ENCODE measurements at regions not wholly inside any gene's neighbourhood (a gene's known extent, or its start where the extent isn't known, plus 50 kb on each side); places are given as distances from the start of the nearest gene placed in this dataset.

DNA sequence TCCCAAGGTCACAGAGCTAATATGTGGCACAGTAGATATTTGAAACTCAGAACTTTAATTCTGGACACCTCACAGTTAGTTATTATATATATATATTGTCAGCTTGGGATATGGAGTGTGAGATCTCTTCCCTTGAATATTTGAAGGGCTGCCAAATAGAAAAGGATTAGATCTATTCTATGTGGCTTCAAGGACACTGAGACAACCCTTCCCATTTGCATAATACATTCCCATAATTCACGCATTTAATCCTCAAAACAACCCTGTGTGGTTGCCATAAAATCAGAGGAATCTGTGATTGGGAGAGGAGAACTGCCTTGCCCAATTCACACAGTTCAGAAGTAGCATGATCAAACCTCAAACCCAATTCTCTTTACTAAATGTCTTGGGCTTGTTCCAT is 365.8 kb upstream of the DYNLRB2 start:
- no peak overlapping the region for H3K4me3 ChIP-seq
- no peaks in the 10 kb centered on the region for H3K4me1 ChIP-seq
- WGBS, 2 donors = 53 to 61% methylated on average over 1 of the region's 1 CpG
- TF ChIP-seq EP300 (IDR thresholded peaks at IDR 0.05) = no peak
- TF ChIP-seq, protein P1, sequence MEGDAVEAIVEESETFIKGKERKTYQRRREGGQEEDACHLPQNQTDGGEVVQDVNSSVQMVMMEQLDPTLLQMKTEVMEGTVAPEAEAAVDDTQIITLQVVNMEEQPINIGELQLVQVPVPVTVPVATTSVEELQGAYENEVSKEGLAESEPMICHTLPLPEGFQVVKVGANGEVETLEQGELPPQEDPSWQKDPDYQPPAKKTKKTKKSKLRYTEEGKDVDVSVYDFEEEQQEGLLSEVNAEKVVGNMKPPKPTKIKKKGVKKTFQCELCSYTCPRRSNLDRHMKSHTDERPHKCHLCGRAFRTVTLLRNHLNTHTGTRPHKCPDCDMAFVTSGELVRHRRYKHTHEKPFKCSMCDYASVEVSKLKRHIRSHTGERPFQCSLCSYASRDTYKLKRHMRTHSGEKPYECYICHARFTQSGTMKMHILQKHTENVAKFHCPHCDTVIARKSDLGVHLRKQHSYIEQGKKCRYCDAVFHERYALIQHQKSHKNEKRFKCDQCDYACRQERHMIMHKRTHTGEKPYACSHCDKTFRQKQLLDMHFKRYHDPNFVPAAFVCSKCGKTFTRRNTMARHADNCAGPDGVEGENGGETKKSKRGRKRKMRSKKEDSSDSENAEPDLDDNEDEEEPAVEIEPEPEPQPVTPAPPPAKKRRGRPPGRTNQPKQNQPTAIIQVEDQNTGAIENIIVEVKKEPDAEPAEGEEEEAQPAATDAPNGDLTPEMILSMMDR (IDR thresholded peaks at IDR 0.05) = no peak
- no peak for TF ChIP-seq POLR2A (IDR thresholded peaks at IDR 0.05)
- no peaks in the 10 kb centered on the region for H3K36me3 ChIP-seq
- H3K9me3 ChIP-seq = no peaks in the 10 kb centered on the region
- no peak for DNase-seq (ENCODE audit: low spot score in 2 of 2)
- H3K27me3 ChIP-seq = no peaks in the 10 kb centered on the region
- H3K27ac ChIP-seq = no peak overlapping the region

DNA sequence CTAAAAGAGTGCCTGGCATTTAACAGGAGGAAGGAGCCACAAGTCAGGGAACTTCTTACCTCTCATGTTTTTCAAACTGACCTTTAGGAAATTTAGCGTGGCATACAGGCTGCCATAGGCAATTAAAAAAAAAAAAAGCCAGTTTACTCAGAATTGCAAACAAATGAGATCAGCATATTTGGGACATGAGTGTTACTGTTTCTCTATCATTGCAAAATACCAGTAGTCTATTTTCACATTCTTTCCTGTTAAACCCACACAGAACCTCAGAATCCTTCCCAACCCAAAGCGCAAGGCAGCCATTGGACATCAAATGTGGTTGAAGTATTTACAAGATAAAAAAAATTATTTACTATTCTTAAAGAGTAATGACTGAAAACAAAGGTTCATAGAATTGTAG is 366.4 kb upstream of the DYNLRB2 start:
- Histone ChIP-seq H3K27me3 (no peaks in the 10 kb centered on the region), H3K4me3 (no peak overlapping the region), H3K9me3 (no peaks in the 10 kb centered on the region), H3K36me3 (no peaks in the 10 kb centered on the region), H3K27ac (no peak overlapping the region), H3K4me1 (no peaks in the 10 kb centered on the region)
- 41 to 43% methylated on average over 2 of the region's 2 CpGs for WGBS, 2 donors
- DNase-seq (ENCODE audit: low spot score in 2 of 2) = no peak
- TF ChIP-seq EP300 (IDR thresholded peaks at IDR 0.05) = no peak
- TF ChIP-seq, protein P1 (IDR thresholded peaks at IDR 0.05) = no peak
- TF ChIP-seq POLR2A (IDR thresholded peaks at IDR 0.05) = no peak

DNA sequence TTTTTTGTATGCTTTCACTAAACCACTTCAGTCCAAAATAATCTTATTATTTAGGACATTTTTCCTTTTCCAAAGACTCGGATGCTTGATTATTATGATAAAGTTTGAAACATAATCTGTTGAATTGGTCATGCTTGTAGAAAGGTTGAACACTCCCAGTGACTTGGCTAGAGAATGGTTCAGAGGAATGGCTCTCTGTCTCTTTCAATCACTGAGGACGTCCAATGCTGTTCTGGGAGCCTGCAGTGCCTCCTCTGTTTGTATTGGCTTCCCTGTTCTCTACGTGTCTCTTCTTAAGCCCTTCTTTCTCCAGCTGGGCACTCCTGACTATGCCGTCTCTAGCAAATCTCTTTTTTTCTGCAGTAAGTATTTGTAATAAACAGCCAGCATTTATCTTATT is 369.0 kb upstream of the DYNLRB2 start:
- no peaks in the 10 kb centered on the region for H3K9me3 ChIP-seq
- no peak for TF ChIP-seq EP300 (IDR thresholded peaks at IDR 0.05)
- TF ChIP-seq POLR2A (IDR thresholded peaks at IDR 0.05) = no peak
- TF ChIP-seq, protein P1 (IDR thresholded peaks at IDR 0.05) = no peak
- no peaks in the 10 kb centered on the region for H3K4me1 ChIP-seq
- no peak overlapping the region for H3K4me3 ChIP-seq
- 55 to 63% methylated on average over 4 of the region's 4 CpGs for WGBS, 2 donors
- no peaks in the 10 kb centered on the region for H3K27me3 ChIP-seq
- no peak overlapping the region for H3K27ac ChIP-seq
- H3K36me3 ChIP-seq = no peaks in the 10 kb centered on the region
- DNase-seq (ENCODE audit: low spot score in 2 of 2) = no peak

DNA sequence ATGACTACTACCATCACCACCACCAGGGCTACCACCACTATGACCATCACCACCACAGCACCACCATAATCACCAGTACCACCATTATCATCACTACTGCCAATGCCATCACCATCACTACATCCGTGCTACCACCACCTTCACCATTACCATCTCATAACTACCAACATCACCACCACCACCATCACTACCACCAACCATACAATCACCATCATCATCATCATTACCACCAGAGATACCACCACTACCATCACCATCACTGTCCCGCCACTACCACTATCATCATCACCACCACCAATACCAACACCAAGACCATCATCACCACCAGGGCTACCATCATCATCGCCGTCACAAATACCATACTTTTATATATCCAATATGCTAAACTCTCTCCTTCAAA is 369.6 kb upstream of the DYNLRB2 start:
- Histone ChIP-seq H3K4me1 (no peaks in the 10 kb centered on the region), H3K27me3 (no peaks in the 10 kb centered on the region), H3K36me3 (no peaks in the 10 kb centered on the region), H3K27ac (no peak overlapping the region), H3K9me3 (no peaks in the 10 kb centered on the region), H3K4me3 (no peak overlapping the region)
- 83 to 98% methylated on average over 4 of the region's 4 CpGs for WGBS, 2 donors
- no peak for TF ChIP-seq EP300 (IDR thresholded peaks at IDR 0.05)
- TF ChIP-seq, protein P1 (IDR thresholded peaks at IDR 0.05) = no peak
- no peak for TF ChIP-seq POLR2A (IDR thresholded peaks at IDR 0.05)
- DNase-seq (ENCODE audit: low spot score in 2 of 2) = no peak

DNA sequence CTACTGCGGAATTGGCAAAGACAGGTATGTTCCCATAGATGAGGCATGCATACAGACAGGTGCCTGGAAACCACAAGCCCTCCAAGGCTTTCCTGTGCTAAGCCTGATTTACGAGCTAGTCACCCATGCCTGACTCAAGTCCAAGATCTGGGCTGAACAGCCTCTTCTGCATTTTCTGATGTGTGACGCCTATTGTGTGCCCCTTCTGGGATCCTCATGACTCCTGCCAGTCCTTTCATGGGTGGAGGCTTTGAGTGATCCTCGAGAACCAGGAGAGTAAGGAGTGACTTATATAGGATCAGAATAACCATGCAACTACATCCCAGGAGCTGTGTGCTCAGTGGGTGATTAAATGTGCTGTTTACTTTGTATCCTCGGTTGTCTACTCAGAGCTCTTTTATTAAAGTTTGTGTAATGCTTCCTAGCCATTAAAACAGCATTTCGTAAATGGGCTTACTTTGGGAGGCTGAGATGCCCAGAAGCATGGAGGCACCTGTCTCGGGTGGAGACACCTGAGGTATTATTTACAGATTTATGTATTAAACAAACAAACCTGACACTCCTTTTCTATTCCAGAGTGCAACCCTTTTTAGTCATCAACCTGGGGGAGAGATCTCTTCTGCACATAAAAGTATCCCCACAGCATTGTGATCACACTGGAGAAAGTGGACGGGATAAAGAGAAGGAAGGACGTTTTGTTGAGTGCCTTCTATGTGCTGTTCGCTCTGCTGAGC is 373.0 kb upstream of the DYNLRB2 start:
- no peak for TF ChIP-seq EP300 (IDR thresholded peaks at IDR 0.05)
- TF ChIP-seq POLR2A (IDR thresholded peaks at IDR 0.05) = no peak
- TF ChIP-seq, protein P1 (IDR thresholded peaks at IDR 0.05) = no peak
- no peak overlapping the region for H3K27ac ChIP-seq
- WGBS, 2 donors = 68 to 71% methylated on average over 10 of the region's 10 CpGs
- no peaks in the 10 kb centered on the region for H3K9me3 ChIP-seq
- no peak overlapping the region for H3K4me3 ChIP-seq
- H3K27me3 ChIP-seq = no peaks in the 10 kb centered on the region
- DNase-seq (ENCODE audit: low spot score in 2 of 2) = no peak
- no peaks in the 10 kb centered on the region for H3K36me3 ChIP-seq
- no peaks in the 10 kb centered on the region for H3K4me1 ChIP-seq
